ENCODE measurements at regions not wholly inside any gene's neighbourhood (a gene's known extent, or its start where the extent isn't known, plus 50 kb on each side); places are given as distances from the start of the nearest gene placed in this dataset.

DNA sequence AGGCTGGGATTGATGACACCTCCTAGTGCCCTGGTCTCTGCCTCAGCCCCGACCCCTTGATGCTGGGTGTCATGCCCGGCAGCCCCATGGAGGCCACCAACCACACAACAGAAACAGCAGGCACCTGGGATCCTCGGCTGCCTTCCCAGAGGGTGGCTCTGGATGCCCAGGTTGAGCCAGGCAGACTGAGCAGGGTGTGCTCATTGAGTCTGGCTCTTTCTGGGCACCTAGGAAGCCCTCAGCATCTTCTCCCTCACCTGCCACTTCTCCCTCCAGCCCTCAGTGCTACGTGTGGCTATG, 484.5 kb upstream of the MGMT start:
- no peak overlapping the region for H2AFZ ChIP-seq (ENCODE audit: low read depth)

DNA sequence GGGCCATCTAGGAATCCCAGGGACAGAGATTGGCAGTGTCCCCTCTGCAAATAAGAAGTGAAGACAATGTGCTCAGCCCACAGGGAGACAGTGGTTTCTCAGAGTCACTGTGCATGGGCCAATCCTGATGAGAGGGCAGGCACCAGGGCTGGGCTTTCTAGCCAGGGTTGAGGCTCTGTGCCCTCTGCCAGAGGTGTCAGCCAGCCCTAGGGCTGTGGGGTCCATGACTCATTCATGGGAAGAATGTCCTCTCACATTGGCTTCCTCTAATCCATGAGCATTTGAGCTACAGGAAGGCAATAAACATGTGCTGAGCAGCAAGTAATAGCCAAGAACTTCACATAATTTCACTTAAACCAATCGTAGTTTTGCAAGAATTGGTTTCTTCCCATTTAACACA, 482.0 kb upstream of the MGMT start:
- Histone ChIP-seq H3K9ac (no peak overlapping the region), H3K9me2 (no peaks in the 10 kb centered on the region), H2AFZ (ENCODE audit: low read depth) (no peak overlapping the region), H3K36me3 (replicated peaks in 1 of 2; ENCODE audit: control insufficient read depth in 1 of 2, insufficient read depth in 2 of 2, low read length in 1 of 2) (no peaks in the 10 kb centered on the region), H3K79me2 (ENCODE audit: insufficient read depth) (no peaks in the 10 kb centered on the region), H3K27ac (ENCODE audit: low read depth in 2 of 2, low read length in 1 of 2) (no peak overlapping the region), H3K27me3 (ENCODE audit: insufficient read depth) (no peaks in the 10 kb centered on the region), H3K4me1 (ENCODE audit: control insufficient read depth in 1 of 2, insufficient read depth in 2 of 2, low read depth in 1 of 2, low read length in 1 of 2) (no peaks in the 10 kb centered on the region), H3K9me3 (no peaks in the 10 kb centered on the region), H3K4me2 (no peak overlapping the region), H4K20me1 (ENCODE audit: insufficient read depth) (no peaks in the 10 kb centered on the region), H3F3A (replicated peaks; ENCODE audit: insufficient read depth) (no peaks in the 10 kb centered on the region), H3K4me3 (ENCODE audit: low read depth in 2 of 2, low read length in 1 of 2) (no peak overlapping the region)
- no peak for DNase-seq
- TF ChIP-seq FOSL2 (IDR thresholded peaks at IDR 0.05; ENCODE audit: borderline replicate concordance, low read depth) (no peak), EP300 (IDR thresholded peaks at IDR 0.05; ENCODE audit: borderline replicate concordance in 1 of 2, low read depth in 1 of 2, low read length in 1 of 2) (no peak), NFIC (IDR thresholded peaks at IDR 0.05; ENCODE audit: borderline replicate concordance) (no peak)
- TF ChIP-seq, protein P1, sequence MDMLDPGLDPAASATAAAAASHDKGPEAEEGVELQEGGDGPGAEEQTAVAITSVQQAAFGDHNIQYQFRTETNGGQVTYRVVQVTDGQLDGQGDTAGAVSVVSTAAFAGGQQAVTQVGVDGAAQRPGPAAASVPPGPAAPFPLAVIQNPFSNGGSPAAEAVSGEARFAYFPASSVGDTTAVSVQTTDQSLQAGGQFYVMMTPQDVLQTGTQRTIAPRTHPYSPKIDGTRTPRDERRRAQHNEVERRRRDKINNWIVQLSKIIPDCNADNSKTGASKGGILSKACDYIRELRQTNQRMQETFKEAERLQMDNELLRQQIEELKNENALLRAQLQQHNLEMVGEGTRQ (IDR thresholded peaks at IDR 0.05; ENCODE audit: borderline replicate concordance, low read depth, low read length): no peak
- ChIA-PET CTCF (no interaction called here), POLR2A (no interaction called here)
- WGBS (ENCODE audit: low lambda C conversion rate): 0% methylated on average over 1 of the region's 1 CpG

More for the DNA sequence above, 484.5 kb upstream of the MGMT start:
- WGBS (ENCODE audit: low lambda C conversion rate): no CpG with 5 or more reads among the region's 4 CpGs
- no peaks in the 10 kb centered on the region for H3K36me3 ChIP-seq (replicated peaks in 1 of 2; ENCODE audit: control insufficient read depth in 1 of 2, insufficient read depth in 2 of 2, low read length in 1 of 2)
- H4K20me1 ChIP-seq (ENCODE audit: insufficient read depth): no peaks in the 10 kb centered on the region
- TF ChIP-seq, protein P2, sequence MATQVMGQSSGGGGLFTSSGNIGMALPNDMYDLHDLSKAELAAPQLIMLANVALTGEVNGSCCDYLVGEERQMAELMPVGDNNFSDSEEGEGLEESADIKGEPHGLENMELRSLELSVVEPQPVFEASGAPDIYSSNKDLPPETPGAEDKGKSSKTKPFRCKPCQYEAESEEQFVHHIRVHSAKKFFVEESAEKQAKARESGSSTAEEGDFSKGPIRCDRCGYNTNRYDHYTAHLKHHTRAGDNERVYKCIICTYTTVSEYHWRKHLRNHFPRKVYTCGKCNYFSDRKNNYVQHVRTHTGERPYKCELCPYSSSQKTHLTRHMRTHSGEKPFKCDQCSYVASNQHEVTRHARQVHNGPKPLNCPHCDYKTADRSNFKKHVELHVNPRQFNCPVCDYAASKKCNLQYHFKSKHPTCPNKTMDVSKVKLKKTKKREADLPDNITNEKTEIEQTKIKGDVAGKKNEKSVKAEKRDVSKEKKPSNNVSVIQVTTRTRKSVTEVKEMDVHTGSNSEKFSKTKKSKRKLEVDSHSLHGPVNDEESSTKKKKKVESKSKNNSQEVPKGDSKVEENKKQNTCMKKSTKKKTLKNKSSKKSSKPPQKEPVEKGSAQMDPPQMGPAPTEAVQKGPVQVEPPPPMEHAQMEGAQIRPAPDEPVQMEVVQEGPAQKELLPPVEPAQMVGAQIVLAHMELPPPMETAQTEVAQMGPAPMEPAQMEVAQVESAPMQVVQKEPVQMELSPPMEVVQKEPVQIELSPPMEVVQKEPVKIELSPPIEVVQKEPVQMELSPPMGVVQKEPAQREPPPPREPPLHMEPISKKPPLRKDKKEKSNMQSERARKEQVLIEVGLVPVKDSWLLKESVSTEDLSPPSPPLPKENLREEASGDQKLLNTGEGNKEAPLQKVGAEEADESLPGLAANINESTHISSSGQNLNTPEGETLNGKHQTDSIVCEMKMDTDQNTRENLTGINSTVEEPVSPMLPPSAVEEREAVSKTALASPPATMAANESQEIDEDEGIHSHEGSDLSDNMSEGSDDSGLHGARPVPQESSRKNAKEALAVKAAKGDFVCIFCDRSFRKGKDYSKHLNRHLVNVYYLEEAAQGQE (IDR thresholded peaks at IDR 0.05; ENCODE audit: low read depth, low read length): no peak
- TF ChIP-seq, protein P3, sequence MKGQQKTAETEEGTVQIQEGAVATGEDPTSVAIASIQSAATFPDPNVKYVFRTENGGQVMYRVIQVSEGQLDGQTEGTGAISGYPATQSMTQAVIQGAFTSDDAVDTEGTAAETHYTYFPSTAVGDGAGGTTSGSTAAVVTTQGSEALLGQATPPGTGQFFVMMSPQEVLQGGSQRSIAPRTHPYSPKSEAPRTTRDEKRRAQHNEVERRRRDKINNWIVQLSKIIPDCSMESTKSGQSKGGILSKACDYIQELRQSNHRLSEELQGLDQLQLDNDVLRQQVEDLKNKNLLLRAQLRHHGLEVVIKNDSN (IDR thresholded peaks at IDR 0.05; ENCODE audit: borderline replicate concordance, low read depth): no peak
- TF ChIP-seq, protein P4, sequence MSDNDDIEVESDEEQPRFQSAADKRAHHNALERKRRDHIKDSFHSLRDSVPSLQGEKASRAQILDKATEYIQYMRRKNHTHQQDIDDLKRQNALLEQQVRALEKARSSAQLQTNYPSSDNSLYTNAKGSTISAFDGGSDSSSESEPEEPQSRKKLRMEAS (IDR thresholded peaks at IDR 0.05; ENCODE audit: low read depth): no peak
- no peak for TF ChIP-seq TAF1 (IDR thresholded peaks at IDR 0.05; ENCODE audit: borderline replicate concordance, low read depth, low read length)
- no peak for TF ChIP-seq JUND (IDR thresholded peaks at IDR 0.05)
- TF ChIP-seq POLR2AphosphoS5 (IDR thresholded peaks at IDR 0.05; ENCODE audit: low read depth, low read length): no peak
- TF ChIP-seq FOXJ3 (CRISPR knock-in tag; IDR thresholded peaks at IDR 0.05): no peak
- TF ChIP-seq, protein P5, sequence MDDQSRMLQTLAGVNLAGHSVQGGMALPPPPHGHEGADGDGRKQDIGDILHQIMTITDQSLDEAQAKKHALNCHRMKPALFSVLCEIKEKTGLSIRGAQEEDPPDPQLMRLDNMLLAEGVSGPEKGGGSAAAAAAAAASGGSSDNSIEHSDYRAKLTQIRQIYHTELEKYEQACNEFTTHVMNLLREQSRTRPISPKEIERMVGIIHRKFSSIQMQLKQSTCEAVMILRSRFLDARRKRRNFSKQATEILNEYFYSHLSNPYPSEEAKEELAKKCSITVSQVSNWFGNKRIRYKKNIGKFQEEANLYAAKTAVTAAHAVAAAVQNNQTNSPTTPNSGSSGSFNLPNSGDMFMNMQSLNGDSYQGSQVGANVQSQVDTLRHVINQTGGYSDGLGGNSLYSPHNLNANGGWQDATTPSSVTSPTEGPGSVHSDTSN (IDR thresholded peaks at IDR 0.05): no peak
- H3F3A ChIP-seq (replicated peaks; ENCODE audit: insufficient read depth): no peaks in the 10 kb centered on the region
- no peak for DNase-seq
- no peak overlapping the region for H3K27ac ChIP-seq (ENCODE audit: low read depth in 2 of 2, low read length in 1 of 2)
- H3K9me3 ChIP-seq: no peaks in the 10 kb centered on the region
- no peaks in the 10 kb centered on the region for H3K79me2 ChIP-seq (ENCODE audit: insufficient read depth)
- CTCF ChIA-PET: no interaction called here
- no peak overlapping the region for H3K9ac ChIP-seq
- no peaks in the 10 kb centered on the region for H3K4me1 ChIP-seq (ENCODE audit: control insufficient read depth in 1 of 2, insufficient read depth in 2 of 2, low read depth in 1 of 2, low read length in 1 of 2)
- no peaks in the 10 kb centered on the region for H3K27me3 ChIP-seq (ENCODE audit: insufficient read depth)
- H3K9me2 ChIP-seq: no peaks in the 10 kb centered on the region
- H3K4me2 ChIP-seq: no peak overlapping the region
- POLR2A ChIA-PET: no interaction called here
- H3K4me3 ChIP-seq (ENCODE audit: low read depth in 2 of 2, low read length in 1 of 2): no peak overlapping the region
